H1 (cell line): ENCODE measurements at regions not wholly inside any gene's neighbourhood (a gene's known extent, or its start where the extent isn't known, plus 50 kb on each side); places are given as distances from the start of the nearest gene placed in this dataset.

Experiments used
- CTCF ChIA-PET: fragments of 300-600 bp; sonication (Branson Sonifier 250); formaldehyde crosslinking; loops from one replicate; lab custom pipeline; 2021; ENCODE audit not compliant: partially characterized antibody; lab: Charles Lee
- POLR2A ChIA-PET: fragments of 300-600 bp; sonication (Branson Sonifier 250); formaldehyde crosslinking; loops from one replicate; lab custom pipeline; 2021; ENCODE audit warnings: inconsistent platforms; ENCODE audit not compliant: partially characterized antibody; lab: Charles Lee
- DNase-seq, 2 experiments: peaks; one replicate each; pipeline versions ENCODE4 v3.0.0 to v3.0.0-alpha.2; 2010 to 2022; ENCODE audit warnings: low spot score in 2 of 2, low read depth in 1 of 2, mixed read lengths in 1 of 2
- FAIRE-seq: peaks from 2 replicates; lab custom pipeline; 2011; peaks lifted over from hg19 to GRCh38; lab: Jason Lieb, UNC
- H2AFZ ChIP-seq: 2 replicates; pipeline ENCODE4 v1.8.1; 2012; ENCODE audit warnings: low read length, inconsistent platforms
- H2AK5ac ChIP-seq: 2 replicates; pipeline ENCODE4 v1.6.1; 2013; ENCODE audit warnings: low read depth, low read length
- H2BK120ac ChIP-seq: replicated peaks from 2 replicates; pipeline ENCODE3; 2013; ENCODE audit warnings: low read depth, low read length, inconsistent platforms
- H2BK12ac ChIP-seq: 2 replicates; pipeline ENCODE4 v1.6.1; 2013; ENCODE audit warnings: low read depth, low read length
- H2BK15ac ChIP-seq: 2 replicates; pipeline ENCODE4 v1.6.1; 2013; ENCODE audit warnings: low read length
- H2BK20ac ChIP-seq: 2 replicates; pipeline ENCODE4 v1.6.1; 2013; ENCODE audit warnings: low read length
- H2BK5ac ChIP-seq: 2 replicates; pipeline ENCODE4 v1.6.1; 2013; ENCODE audit warnings: low read depth, low read length
- H3K14ac ChIP-seq: 2 replicates; pipeline ENCODE4 v1.6.1; 2013; ENCODE audit warnings: inconsistent platforms; ENCODE audit not compliant: insufficient read length
- H3K18ac ChIP-seq: 2 replicates; pipeline ENCODE4 v1.6.1; 2013; ENCODE audit warnings: low read length; ENCODE audit errors: extremely low read depth
- H3K23ac ChIP-seq: 2 replicates; pipeline ENCODE4 v1.6.1; 2013; ENCODE audit warnings: inconsistent platforms; ENCODE audit not compliant: insufficient read length
- H3K23me2 ChIP-seq: 2 replicates; pipeline ENCODE4 v1.6.1; 2013; ENCODE audit warnings: low read depth, low read length
- H3K27ac ChIP-seq: 2 replicates; pipeline ENCODE4 v1.6.1; 2011; ENCODE audit warnings: low read depth, low read length, inconsistent platforms
- H3K27me3 ChIP-seq, 4 experiments: replicated peaks in 1 of 4; 1 replicate in 1 of 4; 2 replicates in 3 of 4; pipeline versions ENCODE4 v1.6.1 to v1.8.1; 2011 to 2013; ENCODE audit warnings: low read length in 3 of 4, mild to moderate bottlenecking in 3 of 4, inconsistent platforms in 2 of 4, mixed read lengths in 2 of 4, moderate library complexity in 1 of 4; ENCODE audit not compliant: control insufficient read depth in 3 of 4, insufficient read depth in 3 of 4; ENCODE audit errors: extremely low read depth in 1 of 4
- H3K36me3 ChIP-seq, 4 experiments: 2 replicates each; pipeline versions ENCODE4 v1.6.1 to v1.8.1; 2011 to 2013; ENCODE audit warnings: mild to moderate bottlenecking in 4 of 4, low read length in 3 of 4, moderate library complexity in 2 of 4, control low read depth in 1 of 4, inconsistent platforms in 1 of 4; ENCODE audit not compliant: insufficient read depth in 4 of 4, control insufficient read depth in 2 of 4
- H3K4ac ChIP-seq: replicated peaks from 2 replicates; pipeline ENCODE3; 2013; ENCODE audit warnings: low read length, low read depth, mixed read lengths, inconsistent platforms; ENCODE audit not compliant: insufficient read length
- H3K4me1 ChIP-seq, 4 experiments: replicated peaks in 1 of 4; 1 replicate in 1 of 4; 2 replicates in 3 of 4; pipeline versions ENCODE4 v1.6.1 to v1.8.1; 2011 to 2013; ENCODE audit warnings: low read length in 3 of 4, inconsistent platforms in 2 of 4, mixed read lengths in 1 of 4; ENCODE audit not compliant: insufficient read depth in 4 of 4, control insufficient read depth in 3 of 4
- H3K4me2 ChIP-seq, 2 experiments: 2 replicates each; pipeline versions ENCODE4 v1.6.1 to v1.8.1; 2011 to 2013; ENCODE audit warnings: low read depth in 2 of 2, low read length in 2 of 2, control low read depth in 1 of 2, inconsistent platforms in 1 of 2, mild to moderate bottlenecking in 1 of 2; ENCODE audit not compliant: insufficient read depth in 1 of 2
- H3K4me3 ChIP-seq, 4 experiments: fragments of 200-600, 300-600 bp in 1 of 4; sonication (generic), shearing (Covaris generic), sonication (Bioruptor Twin) in 1 of 4; 2 replicates each; pipeline versions ENCODE4 v1.5.1 to v1.8.1; 2011 to 2016; ENCODE audit warnings: low read length in 4 of 4, low read depth in 3 of 4, control low read depth in 2 of 4, inconsistent platforms in 2 of 4, mild to moderate bottlenecking in 2 of 4, mixed read lengths in 1 of 4, moderate library complexity in 1 of 4; ENCODE audit not compliant: insufficient read depth in 2 of 4; ENCODE audit errors: extremely low read depth in 1 of 4
- H3K56ac ChIP-seq: replicated peaks from 2 replicates; pipeline ENCODE3; 2013; ENCODE audit warnings: low read depth, mild to moderate bottlenecking, mixed read lengths, low read length, inconsistent platforms; ENCODE audit not compliant: insufficient read length
- H3K79me1 ChIP-seq: 2 replicates; pipeline ENCODE4 v1.6.1; 2013; ENCODE audit warnings: low read depth, low read length, control low read depth
- H3K79me2 ChIP-seq, 2 experiments: 2 replicates each; pipeline versions ENCODE4 v1.6.1 to v1.8.1; 2012 to 2013; ENCODE audit warnings: low read length in 2 of 2, mild to moderate bottlenecking in 2 of 2, inconsistent platforms in 1 of 2; ENCODE audit not compliant: insufficient read depth in 2 of 2, control insufficient read depth in 1 of 2
- H3K9ac ChIP-seq, 4 experiments: replicated peaks in 1 of 4; 1 replicate in 1 of 4; 2 replicates in 3 of 4; pipeline versions ENCODE4 v1.6.1 to v1.8.1; 2011 to 2013; ENCODE audit warnings: low read depth in 3 of 4, low read length in 3 of 4, control low read depth in 2 of 4, mild to moderate bottlenecking in 2 of 4, moderate library complexity in 2 of 4, inconsistent platforms in 1 of 4; ENCODE audit errors: extremely low read depth in 1 of 4
- H3K9me3 ChIP-seq, 2 experiments: 2 replicates each; pipeline versions ENCODE4 v1.6.1 to v1.8.1; 2012 to 2013; ENCODE audit warnings: mild to moderate bottlenecking in 2 of 2, moderate library complexity in 2 of 2, control low read depth in 1 of 2, inconsistent platforms in 1 of 2, low read depth in 1 of 2, low read length in 1 of 2, mixed read lengths in 1 of 2; ENCODE audit not compliant: insufficient read depth in 2 of 2
- H4K20me1 ChIP-seq, 2 experiments: replicated peaks in 1 of 2; 2 replicates each; pipeline versions ENCODE3 to v1.8.1; 2011 to 2013; ENCODE audit warnings: inconsistent platforms in 2 of 2, low read length in 2 of 2, mild to moderate bottlenecking in 1 of 2; ENCODE audit not compliant: insufficient read depth in 2 of 2, control insufficient read depth in 1 of 2
- H4K5ac ChIP-seq: 2 replicates; pipeline ENCODE4 v1.6.1; 2013; ENCODE audit warnings: low read length, low read depth, mixed read lengths, inconsistent platforms; ENCODE audit not compliant: insufficient read length
- H4K8ac ChIP-seq: 2 replicates; pipeline ENCODE4 v1.8.0; 2013; ENCODE audit warnings: mild to moderate bottlenecking, moderate library complexity, low read length, inconsistent platforms; ENCODE audit not compliant: insufficient read depth; ENCODE audit errors: extremely low read depth
- H4K91ac ChIP-seq: replicated peaks from 2 replicates; pipeline ENCODE3; 2013; ENCODE audit warnings: low read length, mixed read lengths, inconsistent platforms; ENCODE audit not compliant: insufficient read length
- CREB1 ChIP-seq: IDR thresholded peaks from 2 replicates; pipeline ENCODE4 v1.6.1; 2012; ENCODE audit warnings: inconsistent platforms
- KDM4A ChIP-seq: IDR thresholded peaks from one replicate; pipeline ENCODE4 v1.7.1; 2012; ENCODE audit warnings: low read depth, mild to moderate bottlenecking, moderate library complexity, low read length, inconsistent platforms; ENCODE audit not compliant: severe bottlenecking
- RBBP5 ChIP-seq: IDR thresholded peaks from 2 replicates; pipeline ENCODE4 v1.7.1; 2012; ENCODE audit warnings: low read depth, mild to moderate bottlenecking, inconsistent platforms, low read length, moderate library complexity, borderline replicate concordance
- RFX5 ChIP-seq: IDR thresholded peaks from 2 replicates; pipeline ENCODE4 v1.6.1; 2011; ENCODE audit warnings: low read depth, low read length, improper control_type of control experiment, borderline replicate concordance
- RNF2 ChIP-seq: fragments of 200-900, 300-1000 bp; sonication (generic); IDR thresholded peaks from 2 replicates; pipeline ENCODE4 v1.7.1; 2016; ENCODE audit warnings: borderline replicate concordance, low read depth, mild to moderate bottlenecking, antibody characterized with exemption, low read length; ENCODE audit not compliant: poor library complexity, severe bottlenecking; ENCODE audit errors: missing control alignments
- SP2 ChIP-seq: IDR thresholded peaks from 2 replicates; pipeline ENCODE4 v1.6.1; 2012; ENCODE audit warnings: mild to moderate bottlenecking, low read length, inconsistent platforms
- SRF ChIP-seq: IDR thresholded peaks from 2 replicates; pipeline ENCODE4 v1.6.1; 2011; ENCODE audit warnings: mild to moderate bottlenecking, low read depth, low read length, moderate library complexity
- SUZ12 ChIP-seq: fragments of 200-600 bp; sonication (generic); IDR thresholded peaks from 2 replicates; pipeline ENCODE4 v1.6.1; 2012; ENCODE audit warnings: mild to moderate bottlenecking, inconsistent platforms, low read length, moderate library complexity, mixed read lengths
- TAF1 ChIP-seq: IDR thresholded peaks from 2 replicates; pipeline ENCODE4 v1.6.1; 2011; ENCODE audit warnings: mild to moderate bottlenecking, low read depth, low read length
- TAF7 ChIP-seq: optimal IDR thresholded peaks from 2 replicates; pipeline ENCODE3; 2011; ENCODE audit warnings: low read depth, mild to moderate bottlenecking, inconsistent platforms, low read length, moderate library complexity, borderline replicate concordance
- YY1 ChIP-seq: IDR thresholded peaks from 2 replicates; pipeline ENCODE4 v1.6.1; 2011; ENCODE audit warnings: low read depth, mild to moderate bottlenecking, low read length
- WGBS, 2 experiments: shearing (Covaris generic) in 1 of 2; methylation state at CpG; one replicate each; pipeline versions ENCODE4 v1.1.6 to v1.1.7; 2013 to 2015; ENCODE audit warnings: low lambda C conversion rate in 2 of 2, mixed read lengths in 2 of 2, inconsistent platforms in 1 of 2, low coverage in 1 of 2, missing lambda C conversion rate in 1 of 2; ENCODE audit not compliant: insufficient replicate concordance in 2 of 2, insufficient coverage in 1 of 2, insufficient read length in 1 of 2; ENCODE audit errors: extremely low coverage in 1 of 2, missing lambda C conversion rate in 1 of 2; 5-methylcytosine and 5-hydroxymethylcytosine counted together
- TF ChIP-seq, protein P1 (sequence below): IDR thresholded peaks from 2 replicates; pipeline ENCODE4 v1.6.1; 2011; ENCODE audit warnings: low read length, improper control_type of control experiment

- Histone ChIP-seq H2BK12ac (no peak overlapping the region), H2BK5ac (no peak overlapping the region), H4K8ac (no peak overlapping the region), H2BK120ac (no peak overlapping the region), H4K5ac (no peak overlapping the region), H3K36me3 (no peaks in the 10 kb centered on the region), H2AFZ (no peak overlapping the region), H3K4me2 (no peak overlapping the region), H3K27ac (no peak overlapping the region), H4K91ac (no peak overlapping the region), H3K9me3 (no peaks in the 10 kb centered on the region), H3K27me3 (no peaks in the 10 kb centered on the region; a peak in 3 of 7 replicates), H3K9ac (no peak overlapping the region), H2BK15ac (no peak overlapping the region), H2BK20ac (no peak overlapping the region), H3K4ac (no peak overlapping the region), H3K79me1 (no peaks in the 10 kb centered on the region), H2AK5ac (no peak overlapping the region), H3K4me1 (peaks cover 0 to 11% (median under 1%) of the 10 kb centered on the region in 4 experiments; a peak in 4 of 7 replicates), H3K4me3 (no peak overlapping the region), H4K20me1 (no peaks in the 10 kb centered on the region), H3K79me2 (no peaks in the 10 kb centered on the region), H3K23ac (no peak overlapping the region), H3K56ac (no peak overlapping the region), H3K18ac (no peak overlapping the region; the same call in 1 of the 2 replicates), H3K23me2 (no peaks in the 10 kb centered on the region), H3K14ac (no peak overlapping the region)
- no peak for FAIRE-seq
- DNase-seq: no peak
- POLR2A ChIA-PET: no interaction called here
- TF ChIP-seq RFX5: no peak
- no peak for TF ChIP-seq KDM4A
- TF ChIP-seq SP2: no peak
- no peak for TF ChIP-seq TAF1
- no peak for TF ChIP-seq RNF2
- TF ChIP-seq, protein P1, sequence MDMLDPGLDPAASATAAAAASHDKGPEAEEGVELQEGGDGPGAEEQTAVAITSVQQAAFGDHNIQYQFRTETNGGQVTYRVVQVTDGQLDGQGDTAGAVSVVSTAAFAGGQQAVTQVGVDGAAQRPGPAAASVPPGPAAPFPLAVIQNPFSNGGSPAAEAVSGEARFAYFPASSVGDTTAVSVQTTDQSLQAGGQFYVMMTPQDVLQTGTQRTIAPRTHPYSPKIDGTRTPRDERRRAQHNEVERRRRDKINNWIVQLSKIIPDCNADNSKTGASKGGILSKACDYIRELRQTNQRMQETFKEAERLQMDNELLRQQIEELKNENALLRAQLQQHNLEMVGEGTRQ: no peak
- no peak for TF ChIP-seq SRF
- TF ChIP-seq YY1: no peak
- TF ChIP-seq SUZ12: no peak
- TF ChIP-seq RBBP5: no peak
- TF ChIP-seq TAF7: no peak
- TF ChIP-seq CREB1: no peak
- WGBS, 2 experiments: 84% methylated on average over 2 of the region's 2 CpGs; no CpG with 5 or more reads in 1 of the 2 experiments
- CTCF ChIA-PET: no interaction called here
Measured at GRCh38 chr6:15995493-15995892, 133.4 kb upstream of the MYLIP start.
